IMR-90 (cell line): ENCODE measurements at regions not wholly inside any gene's neighbourhood (a gene's known extent, or its start where the extent isn't known, plus 50 kb on each side); places are given as distances from the start of the nearest gene placed in this dataset.

Experiments
- ATAC-seq: fragments of 200-7000 bp; cut with Tn5 transposase; 2 replicates; pipeline ENCODE4 v1.9.1; 2020; ENCODE audit warnings: low read depth, mild to moderate bottlenecking, moderate library complexity
- BruUV-seq: library from RNA; stranded (reverse); fragments of 400-500 nt; replicated peaks from 2 replicates; lab custom pipeline; 2021; lab: Mats Ljungman, UMichigan
- CTCF ChIA-PET: fragments of 300-600 bp; formaldehyde crosslinking; extraction: SDS; loops from one replicate; lab custom pipeline; 2021; ENCODE audit warnings: antibody characterized with exemption; lab: Yijun Ruan, JAX
- POLR2A ChIA-PET: fragments of 300-600 bp; sonication (Branson Sonifier 250); formaldehyde crosslinking; loops from one replicate; lab custom pipeline; 2022; ENCODE audit warnings: antibody characterized with exemption; ENCODE audit not compliant: unreplicated experiment; lab: Charles Lee
- DNase-seq: peaks from one replicate; pipeline ENCODE4 v3.0.0; 2013
- H2AFZ ChIP-seq: replicated peaks from 2 replicates; pipeline ENCODE3; 2013; ENCODE audit warnings: low read length, mild to moderate bottlenecking; ENCODE audit not compliant: poor library complexity
- H2AK5ac ChIP-seq: 2 replicates; pipeline ENCODE4 v1.6.1; 2013; ENCODE audit warnings: low read depth, low read length, inconsistent platforms
- H2AK9ac ChIP-seq: replicated peaks from 2 replicates; pipeline ENCODE3; 2013; ENCODE audit warnings: mild to moderate bottlenecking, low read depth, low read length, moderate library complexity; ENCODE audit not compliant: poor library complexity
- H2BK120ac ChIP-seq: 2 replicates; pipeline ENCODE4 v1.6.1; 2013; ENCODE audit warnings: low read depth, low read length, inconsistent platforms
- H2BK15ac ChIP-seq: 3 replicates; pipeline ENCODE4 v1.6.1; 2013; ENCODE audit warnings: low read depth, low read length, inconsistent platforms
- H2BK20ac ChIP-seq: 2 replicates; pipeline ENCODE4 v1.6.1; 2013; ENCODE audit warnings: low read depth, mild to moderate bottlenecking, inconsistent platforms, low read length, moderate library complexity
- H2BK5ac ChIP-seq: 2 replicates; pipeline ENCODE4 v1.6.1; 2013; ENCODE audit warnings: mild to moderate bottlenecking, low read depth, low read length, inconsistent platforms; ENCODE audit not compliant: poor library complexity, severe bottlenecking
- H3K14ac ChIP-seq: replicated peaks from 2 replicates; pipeline ENCODE4 v1.6.1; 2013; ENCODE audit warnings: low read depth, low read length, inconsistent platforms
- H3K18ac ChIP-seq: 2 replicates; pipeline ENCODE4 v1.6.1; 2013; ENCODE audit warnings: low read depth, low read length, control low read depth
- H3K23ac ChIP-seq: 2 replicates; pipeline ENCODE4 v1.6.1; 2013; ENCODE audit warnings: low read depth, low read length, inconsistent platforms
- H3K27ac ChIP-seq: 2 replicates; pipeline ENCODE4 v1.5.1; 2013; ENCODE audit warnings: mild to moderate bottlenecking, control low read depth, low read length; ENCODE audit not compliant: insufficient read depth
- H3K27me3 ChIP-seq: 2 replicates; pipeline ENCODE4 v1.6.1; 2013; ENCODE audit warnings: low read length; ENCODE audit not compliant: control insufficient read depth, insufficient read depth
- H3K36me3 ChIP-seq: 2 replicates; pipeline ENCODE4 v1.6.1; 2013; ENCODE audit warnings: low read length, mixed read lengths; ENCODE audit not compliant: control insufficient read depth, insufficient read depth
- H3K4ac ChIP-seq: 2 replicates; pipeline ENCODE4 v1.6.1; 2013; ENCODE audit warnings: low read depth, low read length, inconsistent platforms
- H3K4me1 ChIP-seq: 2 replicates; pipeline ENCODE4 v1.6.1; 2013; ENCODE audit warnings: low read length, mixed read lengths; ENCODE audit not compliant: control insufficient read depth, insufficient read depth
- H3K4me2 ChIP-seq: 2 replicates; pipeline ENCODE4 v1.6.1; 2013; ENCODE audit warnings: low read depth, mild to moderate bottlenecking, control low read depth, low read length, moderate library complexity
- H3K4me3 ChIP-seq: 2 replicates; pipeline ENCODE4 v1.5.1; 2013; ENCODE audit warnings: low read depth, mild to moderate bottlenecking, control low read depth, low read length, moderate library complexity; ENCODE audit not compliant: insufficient read depth
- H3K56ac ChIP-seq: 2 replicates; pipeline ENCODE4 v1.6.1; 2013; ENCODE audit warnings: low read length, inconsistent platforms; ENCODE audit not compliant: insufficient read depth; ENCODE audit errors: extremely low read depth
- H3K79me1 ChIP-seq, 2 experiments: 2 replicates each; pipeline ENCODE4 v1.6.1; 2013; ENCODE audit warnings: low read length in 2 of 2, inconsistent platforms in 1 of 2, low read depth in 1 of 2
- H3K9ac ChIP-seq: 2 replicates; pipeline ENCODE4 v1.6.1; 2013; ENCODE audit warnings: low read depth, low read length, control low read depth
- H3K9me1 ChIP-seq: 2 replicates; pipeline ENCODE4 v1.6.1; 2013; ENCODE audit warnings: low read length, inconsistent platforms; ENCODE audit not compliant: insufficient read depth
- H3K9me3 ChIP-seq: 2 replicates; pipeline ENCODE4 v1.6.1; 2013; ENCODE audit warnings: low read length; ENCODE audit not compliant: control insufficient read depth, insufficient read depth
- H4K20me1 ChIP-seq: 2 replicates; pipeline ENCODE4 v1.6.1; 2013; ENCODE audit warnings: low read length, inconsistent platforms; ENCODE audit not compliant: insufficient read depth
- H4K5ac ChIP-seq: 2 replicates; pipeline ENCODE4 v1.6.1; 2013; ENCODE audit warnings: mild to moderate bottlenecking, low read depth, low read length, control low read depth
- H4K8ac ChIP-seq, 2 experiments: 2 replicates each; pipeline ENCODE4 v1.6.1; 2013; ENCODE audit warnings: low read depth in 2 of 2, low read length in 2 of 2, control low read depth in 1 of 2, inconsistent platforms in 1 of 2
- H4K91ac ChIP-seq: 2 replicates; pipeline ENCODE4 v1.6.1; 2013; ENCODE audit warnings: low read depth, low read length, inconsistent platforms; ENCODE audit not compliant: insufficient read depth
- BHLHE40 ChIP-seq: fragments of 150-350 bp; IDR thresholded peaks from 2 replicates; pipeline ENCODE4 v1.6.1; 2016; ENCODE audit warnings: mild to moderate bottlenecking, low read depth, low read length
- CEBPB ChIP-seq: IDR thresholded peaks from 2 replicates; pipeline ENCODE4 v1.6.1; 2012; ENCODE audit warnings: low read depth, low read length, improper control_type of control experiment
- RCOR1 ChIP-seq: IDR thresholded peaks from 2 replicates; pipeline ENCODE4 v1.6.1; 2012; ENCODE audit warnings: mild to moderate bottlenecking, low read length, improper control_type of control experiment; ENCODE audit not compliant: insufficient replicate concordance
- WGBS, 2 experiments: methylation state at CpG; one replicate each; pipeline versions ENCODE4 v1.1.5 to v1.1.7; 2013; ENCODE audit warnings: missing lambda C conversion rate in 2 of 2; ENCODE audit not compliant: insufficient read length in 1 of 2; ENCODE audit errors: extremely low coverage in 2 of 2; 5-methylcytosine and 5-hydroxymethylcytosine counted together
- dilution Hi-C: fragments of 300-500 bp; cut with HindIII; formaldehyde crosslinking; loops from one replicate; pipeline ENCODE4 v1.14.3; 2018; ENCODE audit warnings: low sequenced_read_pairs; ENCODE audit not compliant: unreplicated experiment
- in situ Hi-C: fragments of 300-500 bp; cut with MboI; formaldehyde crosslinking; loops from 3 replicates; pipeline ENCODE4 v1.14.3; 2019; ENCODE audit warnings: low sequenced_read_pairs, inconsistent platforms, mixed read lengths
- intact Hi-C: fragments of 100-400 bp; cut with micrococcal nuclease; formaldehyde crosslinking; loops from 2 replicates; pipeline ENCODE4 v1.10.0; 2022

DNA sequence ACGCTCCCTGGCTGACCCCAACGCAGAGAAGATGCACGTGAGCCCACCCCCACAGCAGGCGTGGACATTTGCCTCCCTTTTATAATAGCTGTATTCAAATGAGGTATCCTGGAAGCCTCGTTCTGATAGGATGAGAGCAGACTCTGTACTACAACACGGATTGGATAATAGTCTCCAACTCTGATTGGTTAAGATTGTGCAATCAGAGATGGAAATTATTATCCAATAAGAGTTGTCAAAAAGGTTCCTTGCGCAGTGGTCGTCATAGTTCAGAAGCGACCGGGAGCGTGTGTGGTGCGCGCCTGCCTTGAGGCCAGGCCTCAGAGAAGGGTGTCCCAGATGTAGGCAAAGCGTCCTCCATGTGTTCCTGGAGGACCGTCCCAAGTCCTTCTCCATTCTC is 104.6 kb downstream of the USP22 start:
- ChIA-PET CTCF (no interaction called here), POLR2A (no interaction called here)
- H3K23ac ChIP-seq: no peak overlapping the region
- no peak overlapping the region for H3K4ac ChIP-seq
- no peak overlapping the region for H3K56ac ChIP-seq
- no peak overlapping the region for H2BK120ac ChIP-seq
- H3K27me3 ChIP-seq: peaks cover 11% of the 10 kb centered on the region
- DNase-seq: no peak
- H3K9me1 ChIP-seq: peaks cover 5% of the 10 kb centered on the region; the same call in 1 of the 2 replicates
- no peak overlapping the region for H2BK15ac ChIP-seq
- H3K4me1 ChIP-seq: peaks cover 3% of the 10 kb centered on the region
- no peaks in the 10 kb centered on the region for H3K9me3 ChIP-seq
- H3K79me1 ChIP-seq: no peaks in the 10 kb centered on the region
- H2AFZ ChIP-seq: no peak overlapping the region
- H3K14ac ChIP-seq: no peak overlapping the region
- no peaks in the 10 kb centered on the region for H3K36me3 ChIP-seq
- no TSS peak for BruUV-seq
- H3K18ac ChIP-seq: no peak overlapping the region
- peak; percentile 64 for TF ChIP-seq CEBPB
- no peak for TF ChIP-seq RCOR1
- no peak for TF ChIP-seq BHLHE40
- no peak overlapping the region for H2AK9ac ChIP-seq
- intact Hi-C loops (no loop called here), dilution Hi-C loops (no loop called here), in situ Hi-C loops (no loop called here)
- WGBS, 2 experiments: no CpG with 5 or more reads among the region's 15 CpGs
- H4K20me1 ChIP-seq: peaks cover 3% of the 10 kb centered on the region; the same call in 1 of the 2 replicates
- peak overlapping the region; percentile 67 for H2BK20ac ChIP-seq
- H2BK5ac ChIP-seq: no peak overlapping the region
- no peak for ATAC-seq
- H3K27ac ChIP-seq: no peak overlapping the region
- no peak overlapping the region for H3K9ac ChIP-seq
- no peak overlapping the region for H4K8ac ChIP-seq
- H4K5ac ChIP-seq: no peak overlapping the region
- no peak overlapping the region; the same call in 1 of the 2 replicates for H2AK5ac ChIP-seq
- no peak overlapping the region for H3K4me2 ChIP-seq
- H4K91ac ChIP-seq: no peak overlapping the region
- H3K4me3 ChIP-seq: no peak overlapping the region
